ENCODE measurements at regions not wholly inside any gene's neighbourhood (a gene's known extent, or its start where the extent isn't known, plus 50 kb on each side); places are given as distances from the start of the nearest gene placed in this dataset.

DNA sequence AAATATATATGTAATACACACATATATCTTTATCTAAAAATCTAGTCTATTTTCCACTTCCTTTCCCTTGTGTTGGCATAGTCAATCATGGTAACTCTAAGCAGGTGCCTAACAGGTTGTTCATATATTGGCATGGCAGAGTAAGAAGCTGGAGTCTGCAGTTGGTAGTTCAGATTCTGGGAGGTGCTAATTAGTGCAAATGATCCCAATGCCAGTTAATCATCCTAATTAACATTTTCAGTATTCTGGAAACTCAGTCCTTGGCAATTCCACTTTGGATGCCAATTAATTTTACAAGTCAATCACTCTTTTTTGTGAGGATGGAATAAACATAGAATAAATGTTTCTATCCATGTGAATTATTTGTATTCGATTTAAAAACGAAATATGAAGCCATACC is 863.7 kb upstream of the SOX9 start:
- 82 to 91% methylated on average over 2 of the region's 2 CpGs for WGBS, 2 donors
- no peak for TF ChIP-seq POLR2A (IDR thresholded peaks at IDR 0.05)
- TF ChIP-seq, protein P1, sequence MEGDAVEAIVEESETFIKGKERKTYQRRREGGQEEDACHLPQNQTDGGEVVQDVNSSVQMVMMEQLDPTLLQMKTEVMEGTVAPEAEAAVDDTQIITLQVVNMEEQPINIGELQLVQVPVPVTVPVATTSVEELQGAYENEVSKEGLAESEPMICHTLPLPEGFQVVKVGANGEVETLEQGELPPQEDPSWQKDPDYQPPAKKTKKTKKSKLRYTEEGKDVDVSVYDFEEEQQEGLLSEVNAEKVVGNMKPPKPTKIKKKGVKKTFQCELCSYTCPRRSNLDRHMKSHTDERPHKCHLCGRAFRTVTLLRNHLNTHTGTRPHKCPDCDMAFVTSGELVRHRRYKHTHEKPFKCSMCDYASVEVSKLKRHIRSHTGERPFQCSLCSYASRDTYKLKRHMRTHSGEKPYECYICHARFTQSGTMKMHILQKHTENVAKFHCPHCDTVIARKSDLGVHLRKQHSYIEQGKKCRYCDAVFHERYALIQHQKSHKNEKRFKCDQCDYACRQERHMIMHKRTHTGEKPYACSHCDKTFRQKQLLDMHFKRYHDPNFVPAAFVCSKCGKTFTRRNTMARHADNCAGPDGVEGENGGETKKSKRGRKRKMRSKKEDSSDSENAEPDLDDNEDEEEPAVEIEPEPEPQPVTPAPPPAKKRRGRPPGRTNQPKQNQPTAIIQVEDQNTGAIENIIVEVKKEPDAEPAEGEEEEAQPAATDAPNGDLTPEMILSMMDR (IDR thresholded peaks at IDR 0.05) = no peak

DNA sequence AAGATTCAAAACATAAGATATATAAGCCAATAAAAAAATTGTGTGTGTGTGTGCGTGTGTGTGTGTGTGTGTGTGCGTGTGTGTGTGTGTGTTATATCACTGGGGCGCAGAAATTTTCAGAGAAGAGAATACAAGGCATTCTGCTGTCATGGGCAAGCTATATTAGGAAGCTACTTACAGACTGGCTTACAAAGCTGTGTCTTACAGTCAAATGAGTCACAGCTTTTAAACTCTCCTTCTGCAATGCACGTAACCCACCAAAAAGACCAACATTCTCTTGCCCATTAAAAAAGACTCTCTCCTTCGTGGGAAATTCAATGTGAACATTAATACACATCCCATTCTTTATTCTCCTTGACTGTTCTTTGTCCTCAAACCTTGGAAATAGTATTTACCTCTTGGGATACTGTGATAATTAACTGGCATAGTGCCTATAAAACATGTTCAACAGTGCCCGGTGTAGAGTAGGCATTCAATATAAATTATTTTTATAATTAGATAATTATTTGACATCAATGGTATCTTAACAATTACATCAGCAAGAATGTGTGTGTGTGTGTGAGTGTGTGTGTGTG is 860.4 kb upstream of the SOX9 start:
- WGBS, 2 donors = 37 to 43% methylated on average over 6 of the region's 6 CpGs
- no peak for DNase-seq (ENCODE audit: low spot score in 2 of 2)
- TF ChIP-seq, protein P1 (IDR thresholded peaks at IDR 0.05) = no peak
- TF ChIP-seq POLR2A (IDR thresholded peaks at IDR 0.05) = no peak
- no peak overlapping the region for H3K4me3 ChIP-seq (ENCODE audit: low read depth, poor library complexity, severe bottlenecking)
- intact Hi-C loops (cut with DNase I; ENCODE audit: low total_unique reads) = no loop called here

More for the DNA sequence above, 863.7 kb upstream of the SOX9 start:
- no peak for DNase-seq (ENCODE audit: low spot score in 2 of 2)
- no peak overlapping the region for H3K4me3 ChIP-seq (ENCODE audit: low read depth, poor library complexity, severe bottlenecking)
- intact Hi-C loops (cut with DNase I; ENCODE audit: low total_unique reads) = no loop called here

DNA sequence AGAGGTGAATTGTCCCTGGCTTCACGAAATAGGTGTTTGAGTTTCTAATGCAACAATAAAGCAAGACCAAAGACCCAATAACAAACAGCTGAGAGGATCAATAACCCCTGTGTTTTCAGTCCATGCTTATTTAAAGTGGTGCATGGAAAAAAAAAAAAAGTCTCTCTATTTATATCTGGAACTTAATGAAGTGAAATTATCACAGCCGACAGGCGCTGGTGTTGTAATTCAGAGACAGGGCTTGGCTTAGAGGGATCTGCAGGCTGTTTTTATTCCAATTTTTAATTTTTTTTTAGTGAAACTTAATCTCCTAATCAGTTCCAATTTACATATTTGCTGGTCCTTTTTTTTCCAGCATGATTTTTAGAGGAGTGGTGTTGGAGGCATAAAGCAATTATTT is 858.2 kb upstream of the SOX9 start:
- intact Hi-C loops (cut with DNase I; ENCODE audit: low total_unique reads) = no loop called here
- no peak for TF ChIP-seq POLR2A (IDR thresholded peaks at IDR 0.05)
- TF ChIP-seq, protein P1 (IDR thresholded peaks at IDR 0.05) = no peak
- H3K4me3 ChIP-seq (ENCODE audit: low read depth, poor library complexity, severe bottlenecking) = no peak overlapping the region
- 57 to 68% methylated on average over 3 of the region's 3 CpGs for WGBS, 2 donors
- no peak for DNase-seq (ENCODE audit: low spot score in 2 of 2)

DNA sequence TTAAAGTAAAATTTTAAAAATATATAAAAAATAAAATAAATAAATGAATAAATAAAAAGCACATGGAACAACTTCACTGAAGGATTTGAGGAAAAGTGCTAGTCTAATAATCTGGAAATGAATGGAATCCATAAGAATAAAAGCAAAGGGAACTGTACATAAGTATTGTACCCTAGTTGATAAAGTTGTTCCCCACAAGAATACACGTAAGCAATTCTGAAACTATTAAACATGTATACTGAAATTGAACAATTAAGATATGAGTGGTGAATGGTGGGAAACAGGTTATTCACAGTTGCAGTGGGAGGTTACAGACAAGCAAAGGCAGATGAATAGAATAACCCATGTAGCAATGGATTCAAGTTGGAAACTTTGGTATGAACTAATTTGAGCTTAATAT is 853.2 kb upstream of the SOX9 start:
- no peak for DNase-seq (ENCODE audit: low spot score in 2 of 2)
- intact Hi-C loops (cut with DNase I; ENCODE audit: low total_unique reads) = no loop called here
- TF ChIP-seq, protein P1 (IDR thresholded peaks at IDR 0.05) = no peak
- no peak for TF ChIP-seq POLR2A (IDR thresholded peaks at IDR 0.05)
- 74 to 82% methylated on average over 1 of the region's 1 CpG for WGBS, 2 donors
- no peak overlapping the region for H3K4me3 ChIP-seq (ENCODE audit: low read depth, poor library complexity, severe bottlenecking)

DNA sequence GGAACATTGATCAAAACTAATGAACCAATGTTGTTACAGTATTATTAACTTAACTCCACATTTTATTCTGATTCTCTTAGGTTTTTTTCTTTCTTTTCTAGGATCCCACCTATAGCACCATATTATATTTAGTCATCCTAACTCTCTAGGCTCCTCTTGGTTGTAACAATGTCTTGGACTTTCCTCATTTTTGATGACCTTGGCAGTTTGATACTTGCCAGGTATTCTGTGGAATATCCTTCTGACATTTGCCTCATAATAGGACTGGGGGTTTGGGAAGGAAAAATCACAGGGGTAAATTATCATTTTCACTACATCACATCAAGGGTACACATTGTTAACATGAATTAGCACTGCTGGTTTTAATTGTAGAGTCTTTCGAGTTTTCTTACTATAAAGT is 851.6 kb upstream of the SOX9 start:
- WGBS, 2 donors = 59 to 69% methylated on average over 1 of the region's 1 CpG
- intact Hi-C loops (cut with DNase I; ENCODE audit: low total_unique reads) = no loop called here
- no peak for TF ChIP-seq POLR2A (IDR thresholded peaks at IDR 0.05)
- TF ChIP-seq, protein P1 (IDR thresholded peaks at IDR 0.05) = no peak
- no peak for DNase-seq (ENCODE audit: low spot score in 2 of 2)
- no peak overlapping the region for H3K4me3 ChIP-seq (ENCODE audit: low read depth, poor library complexity, severe bottlenecking)

DNA sequence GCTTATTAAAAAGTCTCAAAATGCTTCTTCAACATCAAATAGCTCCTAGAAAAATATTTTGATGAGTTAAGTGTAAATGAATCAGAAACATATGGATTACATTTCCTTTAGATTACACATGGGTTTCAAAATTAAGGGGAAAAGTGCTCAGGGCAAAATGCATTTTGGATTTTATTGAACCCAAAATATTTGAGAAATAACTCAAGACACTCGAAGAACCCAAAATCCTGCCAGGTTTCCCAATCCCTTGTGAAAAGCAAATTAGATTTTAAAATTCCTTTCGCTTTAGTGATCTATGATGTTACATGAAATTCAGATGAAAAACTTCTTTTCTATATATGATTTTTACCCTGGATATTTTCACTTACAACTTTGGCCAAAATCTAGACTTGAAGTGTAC is 847.4 kb upstream of the SOX9 start:
- 77 to 81% methylated on average over 2 of the region's 2 CpGs for whole genome bisulfite sequencing, 2 donors
- intact Hi-C loops (cut with DNase I; ENCODE audit: low total_unique reads) = no loop called here
- no peak for TF ChIP-seq POLR2A (IDR thresholded peaks at IDR 0.05)
- TF ChIP-seq, protein P1 (IDR thresholded peaks at IDR 0.05) = no peak
- no peak overlapping the region for H3K4me3 ChIP-seq (ENCODE audit: low read depth, poor library complexity, severe bottlenecking)
- DNase-seq (ENCODE audit: low spot score in 2 of 2) = no peak
